C4-2B (cell line): ENCODE measurements at regions not wholly inside any gene's neighbourhood (a gene's known extent, or its start where the extent isn't known, plus 50 kb on each side); places are given as distances from the start of the nearest gene placed in this dataset.

Experiments
- H3K27ac ChIP-seq: fragments of 450-650 bp; 2 replicates; pipeline ENCODE4 v1.5.1; 2017
- ZFX ChIP-seq: fragments of 450-650 bp; IDR thresholded peaks from 2 replicates; pipeline ENCODE4 v1.6.1; 2017
- TF ChIP-seq, protein P1 (sequence below): fragments of 450-650 bp; conservative IDR thresholded peaks from 2 replicates; pipeline ENCODE4 v1.5.1; 2017; ENCODE audit warnings: mild to moderate bottlenecking

DNA sequence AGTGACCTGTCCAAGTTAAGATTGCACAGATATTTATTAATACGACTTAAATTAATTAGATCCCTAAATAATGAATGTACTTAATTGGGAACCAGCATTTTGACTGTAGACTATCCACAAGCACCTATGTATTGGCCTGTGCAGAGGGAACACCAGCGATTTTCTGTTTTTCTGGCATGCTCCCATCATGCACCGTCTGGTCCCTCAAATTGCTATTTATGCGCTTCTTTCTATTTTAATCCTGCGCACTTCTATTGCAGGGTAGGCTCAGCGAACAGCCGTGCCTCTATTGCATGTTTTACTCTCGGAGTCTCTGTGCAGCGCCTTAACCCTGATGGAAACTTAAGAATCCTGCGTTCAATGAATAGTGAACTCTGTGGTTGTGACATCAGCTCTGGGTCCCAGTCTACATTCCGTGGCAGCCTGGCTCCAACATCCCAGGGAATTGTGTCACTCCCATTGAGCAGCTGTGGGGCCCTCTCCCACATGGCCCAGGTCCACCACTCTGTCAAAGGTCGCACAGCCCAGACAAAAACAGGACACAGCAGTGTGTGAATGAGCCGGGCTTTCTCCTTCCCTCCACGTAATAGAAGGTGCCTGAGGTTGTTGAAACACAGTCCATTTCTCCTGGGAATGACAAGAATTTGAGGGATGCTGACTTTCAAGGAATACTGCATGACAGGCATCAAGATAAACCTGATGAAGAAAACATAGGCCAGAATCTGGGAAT, 239.7 kb upstream of the KLF6 start:
- H3K27ac ChIP-seq, result no peak overlapping the region
- TF ChIP-seq, protein P1, sequence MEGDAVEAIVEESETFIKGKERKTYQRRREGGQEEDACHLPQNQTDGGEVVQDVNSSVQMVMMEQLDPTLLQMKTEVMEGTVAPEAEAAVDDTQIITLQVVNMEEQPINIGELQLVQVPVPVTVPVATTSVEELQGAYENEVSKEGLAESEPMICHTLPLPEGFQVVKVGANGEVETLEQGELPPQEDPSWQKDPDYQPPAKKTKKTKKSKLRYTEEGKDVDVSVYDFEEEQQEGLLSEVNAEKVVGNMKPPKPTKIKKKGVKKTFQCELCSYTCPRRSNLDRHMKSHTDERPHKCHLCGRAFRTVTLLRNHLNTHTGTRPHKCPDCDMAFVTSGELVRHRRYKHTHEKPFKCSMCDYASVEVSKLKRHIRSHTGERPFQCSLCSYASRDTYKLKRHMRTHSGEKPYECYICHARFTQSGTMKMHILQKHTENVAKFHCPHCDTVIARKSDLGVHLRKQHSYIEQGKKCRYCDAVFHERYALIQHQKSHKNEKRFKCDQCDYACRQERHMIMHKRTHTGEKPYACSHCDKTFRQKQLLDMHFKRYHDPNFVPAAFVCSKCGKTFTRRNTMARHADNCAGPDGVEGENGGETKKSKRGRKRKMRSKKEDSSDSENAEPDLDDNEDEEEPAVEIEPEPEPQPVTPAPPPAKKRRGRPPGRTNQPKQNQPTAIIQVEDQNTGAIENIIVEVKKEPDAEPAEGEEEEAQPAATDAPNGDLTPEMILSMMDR, result no peak
- no peak for TF ChIP-seq ZFX

DNA sequence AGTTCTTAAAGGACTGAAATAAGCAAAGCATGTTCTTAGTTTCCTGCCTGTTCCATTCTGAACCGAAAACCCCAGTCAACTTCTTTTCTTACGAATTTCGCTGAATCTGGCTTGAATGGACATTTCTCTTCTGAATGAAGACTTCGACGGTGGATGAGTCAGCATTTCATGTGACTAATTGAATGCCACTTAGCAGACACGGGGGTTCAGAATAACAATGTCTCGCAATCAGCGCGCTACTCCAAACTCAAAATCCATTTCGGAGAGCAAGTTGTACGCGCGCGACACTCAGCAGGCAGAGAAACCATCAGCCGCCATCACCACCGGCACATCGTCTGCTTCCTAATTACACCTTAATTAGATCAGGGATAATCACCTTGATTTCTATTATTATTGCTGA, 239.0 kb upstream of the KLF6 start:
- TF ChIP-seq, protein P1, result no peak
- no peak for TF ChIP-seq ZFX
- H3K27ac ChIP-seq, result no peak overlapping the region

DNA sequence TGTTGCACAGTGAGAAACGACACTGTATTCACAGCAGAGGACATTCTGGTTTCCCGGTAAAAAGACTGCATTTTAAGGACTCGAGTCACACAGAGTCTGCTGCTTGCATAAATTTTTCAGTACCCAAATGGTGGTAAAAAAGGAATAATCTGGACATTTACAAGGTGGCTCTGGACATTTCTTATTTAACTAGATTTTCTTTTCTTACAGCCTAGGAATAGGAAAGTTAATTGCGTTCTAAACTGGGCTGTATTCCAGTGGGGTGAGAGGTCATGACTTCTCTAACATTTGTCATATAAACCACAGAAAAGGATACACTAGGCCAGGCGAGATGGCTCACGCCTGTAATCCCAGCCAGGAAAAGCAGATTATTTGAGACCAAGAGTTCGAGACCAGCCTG, 237.5 kb upstream of the KLF6 start:
- no peak overlapping the region for H3K27ac ChIP-seq
- TF ChIP-seq, protein P1, result no peak
- no peak for TF ChIP-seq ZFX

DNA sequence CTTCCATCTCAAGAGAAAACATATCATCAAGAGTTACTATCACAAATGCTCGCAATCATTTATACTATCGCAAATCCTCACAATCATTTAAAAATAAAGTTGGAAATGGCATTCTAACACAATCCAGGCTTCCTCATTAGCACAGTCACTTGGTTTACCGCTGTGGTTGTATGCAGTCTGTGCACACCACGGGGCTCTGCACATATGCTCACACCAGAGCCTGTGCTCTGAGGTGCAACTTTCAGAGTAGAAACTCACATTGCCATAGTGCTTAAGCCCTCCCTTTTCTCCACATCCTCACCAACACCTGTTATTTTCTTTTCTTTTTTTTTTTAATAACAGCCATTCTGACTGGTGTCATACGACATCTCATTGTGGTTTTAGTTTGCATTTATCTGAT, 235.6 kb upstream of the KLF6 start:
- H3K27ac ChIP-seq, result no peak overlapping the region
- TF ChIP-seq, protein P1, result no peak
- no peak for TF ChIP-seq ZFX

DNA sequence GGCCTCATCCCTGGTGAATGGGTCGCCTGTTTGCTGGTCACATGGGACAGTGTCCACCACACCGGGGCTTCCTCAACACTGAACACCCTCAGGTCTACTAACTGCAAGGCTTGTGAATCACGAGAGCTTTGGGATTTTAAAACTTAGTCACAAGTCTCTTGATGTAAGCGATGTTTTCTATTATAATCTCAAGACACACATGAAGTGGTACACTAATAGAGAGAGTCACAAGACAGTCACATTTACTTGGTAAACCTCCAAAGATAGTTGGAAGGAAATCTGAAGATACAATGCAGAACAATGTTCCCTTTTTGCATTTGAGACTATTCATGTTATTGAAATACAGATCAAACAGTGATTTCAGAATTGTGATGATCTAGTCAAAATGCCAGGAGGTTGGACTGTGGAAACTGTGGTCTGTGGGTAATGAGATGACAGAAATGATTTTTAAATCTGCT, 233.1 kb upstream of the KLF6 start:
- TF ChIP-seq ZFX, result no peak
- TF ChIP-seq, protein P1, result no peak
- H3K27ac ChIP-seq, result no peak overlapping the region

GRCh38 chr10:4017336-4017735, 232.3 kb upstream of the KLF6 start:
- no peak overlapping the region for H3K27ac ChIP-seq
- TF ChIP-seq, protein P1, result no peak
- no peak for TF ChIP-seq ZFX

- TF ChIP-seq, protein P1, result no peak
- no peak for TF ChIP-seq ZFX
- no peak overlapping the region for H3K27ac ChIP-seq
These were observed 231.3 kb upstream of the KLF6 start for GRCh38 chr10:4016214-4016740.
